GM23248 (cell line): ENCODE measurements at regions not wholly inside any gene's neighbourhood (a gene's known extent, or its start where the extent isn't known, plus 50 kb on each side); places are given as distances from the start of the nearest gene placed in this dataset.

Source experiments
- EZH2 ChIP-seq: fragments of 200-600 bp; sonication (generic); IDR thresholded peaks from 2 replicates; pipeline ENCODE4 v1.6.1; 2018; ENCODE audit warnings: antibody characterized with exemption, mild to moderate bottlenecking; ENCODE audit not compliant: insufficient read depth, poor library complexity, severe bottlenecking
- EZH2phosphoT487 ChIP-seq: fragments of 200-600 bp; sonication (generic); IDR thresholded peaks from 2 replicates; pipeline ENCODE4 v1.6.1; 2018; ENCODE audit warnings: antibody characterized with exemption, moderate library complexity, mild to moderate bottlenecking, low read depth; ENCODE audit not compliant: insufficient read depth

DNA sequence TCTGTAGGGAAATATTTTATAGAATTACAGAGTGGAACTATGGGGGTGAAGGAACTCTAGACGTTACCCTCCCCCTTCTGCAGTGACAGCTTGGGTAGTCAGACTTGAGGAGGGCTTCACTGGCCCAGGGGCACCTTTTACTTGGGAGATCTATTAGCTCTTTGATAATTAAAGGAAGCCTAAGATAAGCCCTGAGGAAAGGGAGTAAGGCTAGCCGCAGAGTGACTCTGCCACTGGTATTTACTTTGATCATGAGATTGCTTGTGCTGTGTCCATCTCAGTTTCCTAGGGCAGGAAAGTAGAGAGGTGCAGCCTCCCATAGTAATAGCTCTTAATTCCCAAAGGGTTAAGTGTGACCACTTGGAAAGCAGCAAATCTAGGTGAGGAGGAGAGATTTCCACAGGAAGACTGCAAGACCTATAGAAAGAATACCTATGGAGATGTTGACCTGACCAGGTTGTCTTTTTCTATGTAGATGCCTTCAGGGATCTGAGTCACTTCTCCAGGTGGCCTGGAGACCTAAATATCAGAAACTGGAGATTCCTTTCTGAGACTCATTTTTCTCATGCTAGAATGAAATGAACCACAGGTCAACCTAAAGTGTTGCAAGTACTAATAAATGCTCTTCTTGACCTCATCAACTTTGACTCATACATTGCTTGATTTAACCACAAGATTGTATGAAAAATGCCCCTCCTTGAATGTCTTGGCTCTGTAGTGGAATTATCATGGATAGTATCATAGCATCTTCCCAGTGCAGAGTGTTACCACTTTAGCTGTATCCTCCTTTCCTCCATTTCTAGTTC lies 447.3 kb upstream of the GHITM start:
- TF ChIP-seq EZH2: no peak
- TF ChIP-seq EZH2phosphoT487: no peak
